Vagina (tissue), 2 donors: ENCODE measurements at regions not wholly inside any gene's neighbourhood (a gene's known extent, or its start where the extent isn't known, plus 50 kb on each side); places are given as distances from the start of the nearest gene placed in this dataset.
"Not testable (repeated sequence)": the region's sequence is repeated elsewhere in the genome, so short reads cannot be mapped to it uniquely, and the experiment has no call there.

ENCODE experiments used
- CTCF ChIP-seq, 3 experiments: fragments of 450-650 bp in 2 of 3; fragments of 200-600 bp in 1 of 3; sonication (generic) in 1 of 3; IDR thresholded peaks; one replicate each; pipeline ENCODE4 v1.5.1; 2017 to 2019; ENCODE audit warnings: antibody characterized with exemption in 3 of 3, mild to moderate bottlenecking in 2 of 3, moderate library complexity in 2 of 3
- POLR2AphosphoS5 ChIP-seq, 2 donors: sonication (generic); formaldehyde crosslinking; IDR thresholded peaks; one replicate each; pipeline ENCODE4 v1.9.0; 2017; ENCODE audit warnings: antibody characterized with exemption in 2 of 2, mild to moderate bottlenecking in 2 of 2, low read depth in 1 of 2; ENCODE audit not compliant: insufficient read depth in 1 of 2

- not testable (repeated sequence) for TF ChIP-seq CTCF (IDR thresholded peaks at IDR 0.05); POLR2AphosphoS5 (IDR thresholded peaks at IDR 0.05; ENCODE audit: insufficient read depth in 1 of 2, low read depth in 1 of 2)
These were observed 242.7 kb upstream of the FOXF1 start for GRCh38 chr16:86267657-86268056.
